Neural cell (in vitro differentiated cells): ENCODE measurements at regions not wholly inside any gene's neighbourhood (a gene's known extent, or its start where the extent isn't known, plus 50 kb on each side); places are given as distances from the start of the nearest gene placed in this dataset.

ENCODE experiments used
- H2AFZ ChIP-seq: fragments of 200-600, 300-800 bp; sonication (generic), shearing (Covaris generic); 2 replicates; pipeline ENCODE4 v1.6.0; 2014; ENCODE audit warnings: low read depth, mild to moderate bottlenecking, antibody characterized with exemption, low read length, moderate library complexity
- H3F3A ChIP-seq: fragments of 200-600 bp; shearing (Covaris generic); 2 replicates; pipeline ENCODE4 v1.6.1; 2016; ENCODE audit warnings: mild to moderate bottlenecking, moderate library complexity, mixed read lengths, antibody characterized with exemption, low read length; ENCODE audit not compliant: insufficient read depth, poor library complexity, severe bottlenecking
- H3K27ac ChIP-seq: fragments of 200-600, 300-800 bp; sonication (generic), shearing (Covaris generic); 2 replicates; pipeline ENCODE4 v1.5.1; 2014; ENCODE audit warnings: mild to moderate bottlenecking, low read length, moderate library complexity
- H3K27me3 ChIP-seq: fragments of 300-800, 200-600 bp; sonication (generic), shearing (Covaris generic); 2 replicates; pipeline ENCODE4 v1.6.0; 2014; ENCODE audit warnings: mild to moderate bottlenecking, low read depth, low read length, moderate library complexity; ENCODE audit not compliant: insufficient read depth
- H3K36me3 ChIP-seq: fragments of 300-800, 200-600 bp; sonication (generic), shearing (Covaris generic); 2 replicates; pipeline ENCODE4 v1.5.1; 2014; ENCODE audit warnings: mild to moderate bottlenecking, antibody characterized with exemption, low read length, moderate library complexity; ENCODE audit not compliant: insufficient read depth
- H3K4me2 ChIP-seq: fragments of 300-800, 200-600 bp; sonication (generic), shearing (Covaris generic); 2 replicates; pipeline ENCODE4 v1.6.0; 2014; ENCODE audit warnings: mild to moderate bottlenecking, low read length
- H3K4me3 ChIP-seq: fragments of 300-800, 200-600 bp; sonication (generic), shearing (Covaris generic); 2 replicates; pipeline ENCODE4 v1.5.1; 2014; ENCODE audit warnings: mild to moderate bottlenecking, low read length, moderate library complexity
- H3K79me2 ChIP-seq: fragments of 200-600 bp; shearing (Covaris generic); replicated peaks from 2 replicates; pipeline ENCODE4 v1.6.0; 2014; ENCODE audit warnings: mild to moderate bottlenecking, low read length, moderate library complexity; ENCODE audit not compliant: insufficient read depth
- H3K9ac ChIP-seq: fragments of 300-800, 200-600 bp; sonication (generic), shearing (Covaris generic); 2 replicates; pipeline ENCODE4 v1.6.1; 2016; ENCODE audit warnings: mild to moderate bottlenecking, low read length, mixed read lengths
- H3K9me2 ChIP-seq: fragments of 200-600 bp; shearing (Covaris generic); 2 replicates; pipeline ENCODE4 v1.6.1; 2016; ENCODE audit warnings: mild to moderate bottlenecking, low read length, mixed read lengths; ENCODE audit not compliant: insufficient read depth
- H3K9me3 ChIP-seq: fragments of 200-600, 300-800 bp; sonication (generic), shearing (Covaris generic); 2 replicates; pipeline ENCODE4 v1.6.1; 2016; ENCODE audit warnings: mild to moderate bottlenecking, mixed run types, low read length, moderate library complexity, mixed read lengths
- H4K20me1 ChIP-seq: fragments of 200-600 bp; shearing (Covaris generic); 2 replicates; pipeline ENCODE4 v1.6.1; 2016; ENCODE audit warnings: mild to moderate bottlenecking, mixed run types; ENCODE audit not compliant: insufficient read depth
- EP300 ChIP-seq: fragments of 450-650 bp; conservative IDR thresholded peaks from 2 replicates; pipeline ENCODE4 v1.6.1; 2014; ENCODE audit warnings: antibody characterized with exemption, mild to moderate bottlenecking, moderate library complexity; ENCODE audit not compliant: poor library complexity, severe bottlenecking
- EZH2 ChIP-seq: fragments of 200-600, 300-800 bp; shearing (Covaris generic), sonication (generic); IDR thresholded peaks from 2 replicates; pipeline ENCODE4 v1.6.1; 2014; ENCODE audit warnings: antibody characterized with exemption, low read length, borderline replicate concordance, mild to moderate bottlenecking; ENCODE audit not compliant: insufficient read depth, poor library complexity, severe bottlenecking
- MXI1 ChIP-seq: fragments of 450-650 bp; conservative IDR thresholded peaks from 2 replicates; pipeline ENCODE4 v1.6.1; 2014; ENCODE audit warnings: antibody characterized with exemption, mild to moderate bottlenecking; ENCODE audit not compliant: poor library complexity, severe bottlenecking
- POLR2AphosphoS5 ChIP-seq: IDR thresholded peaks from 2 replicates; pipeline ENCODE4 v1.6.1; 2012
- RAD21 ChIP-seq: fragments of 450-650 bp; conservative IDR thresholded peaks from 2 replicates; pipeline ENCODE4 v1.6.1; 2014; ENCODE audit warnings: antibody characterized with exemption, mild to moderate bottlenecking, moderate library complexity
- SMC3 ChIP-seq: fragments of 450-650 bp; conservative IDR thresholded peaks from 2 replicates; pipeline ENCODE4 v1.6.1; 2014; ENCODE audit warnings: antibody characterized with exemption, mild to moderate bottlenecking, moderate library complexity; ENCODE audit not compliant: poor library complexity
- TAF1 ChIP-seq: IDR thresholded peaks from 2 replicates; pipeline ENCODE4 v1.6.1; 2012; ENCODE audit warnings: low read depth
- TF ChIP-seq, protein P1 (sequence below): fragments of 450-650 bp; IDR thresholded peaks from 2 replicates; pipeline ENCODE4 v1.5.1; 2014; ENCODE audit warnings: antibody characterized with exemption, mild to moderate bottlenecking, moderate library complexity; ENCODE audit not compliant: poor library complexity, severe bottlenecking
- TF ChIP-seq, protein P2 (sequence below): IDR thresholded peaks from 2 replicates; pipeline ENCODE4 v1.6.1; 2012; ENCODE audit warnings: borderline replicate concordance

DNA sequence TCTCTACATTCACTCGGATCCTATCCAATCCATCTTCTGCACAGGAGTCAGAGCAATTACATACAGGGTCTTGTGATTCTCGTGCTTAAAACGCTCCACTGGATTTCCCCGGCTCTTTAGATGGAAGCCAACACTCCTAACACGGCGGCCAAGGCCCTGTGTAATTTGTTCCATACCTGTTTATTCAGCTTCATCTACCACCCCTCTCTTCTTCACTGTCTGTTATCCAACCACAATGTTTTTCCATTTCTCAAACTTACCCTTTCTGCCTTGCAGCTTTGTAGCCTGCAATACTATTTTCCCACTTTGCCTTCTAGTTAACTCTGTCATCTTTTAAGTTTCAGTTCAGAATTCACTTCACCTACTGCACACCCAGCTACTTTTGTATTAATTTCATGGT is 249.6 kb upstream of the USP25 start:
- Histone ChIP-seq H3K79me2 (no peaks in the 10 kb centered on the region), H3K4me2 (no peak overlapping the region), H3K27me3 (no peaks in the 10 kb centered on the region), H3K9me2 (no peaks in the 10 kb centered on the region), H3K36me3 (no peaks in the 10 kb centered on the region), H2AFZ (no peak overlapping the region), H4K20me1 (no peaks in the 10 kb centered on the region), H3K27ac (no peak overlapping the region), H3K9me3 (no peaks in the 10 kb centered on the region), H3K9ac (no peak overlapping the region), H3F3A (no peaks in the 10 kb centered on the region), H3K4me3 (no peak overlapping the region)
- TF ChIP-seq POLR2AphosphoS5 = no peak
- no peak for TF ChIP-seq SMC3
- no peak for TF ChIP-seq RAD21
- TF ChIP-seq MXI1 = no peak
- TF ChIP-seq EZH2 = no peak
- no peak for TF ChIP-seq TAF1
- TF ChIP-seq, protein P1, sequence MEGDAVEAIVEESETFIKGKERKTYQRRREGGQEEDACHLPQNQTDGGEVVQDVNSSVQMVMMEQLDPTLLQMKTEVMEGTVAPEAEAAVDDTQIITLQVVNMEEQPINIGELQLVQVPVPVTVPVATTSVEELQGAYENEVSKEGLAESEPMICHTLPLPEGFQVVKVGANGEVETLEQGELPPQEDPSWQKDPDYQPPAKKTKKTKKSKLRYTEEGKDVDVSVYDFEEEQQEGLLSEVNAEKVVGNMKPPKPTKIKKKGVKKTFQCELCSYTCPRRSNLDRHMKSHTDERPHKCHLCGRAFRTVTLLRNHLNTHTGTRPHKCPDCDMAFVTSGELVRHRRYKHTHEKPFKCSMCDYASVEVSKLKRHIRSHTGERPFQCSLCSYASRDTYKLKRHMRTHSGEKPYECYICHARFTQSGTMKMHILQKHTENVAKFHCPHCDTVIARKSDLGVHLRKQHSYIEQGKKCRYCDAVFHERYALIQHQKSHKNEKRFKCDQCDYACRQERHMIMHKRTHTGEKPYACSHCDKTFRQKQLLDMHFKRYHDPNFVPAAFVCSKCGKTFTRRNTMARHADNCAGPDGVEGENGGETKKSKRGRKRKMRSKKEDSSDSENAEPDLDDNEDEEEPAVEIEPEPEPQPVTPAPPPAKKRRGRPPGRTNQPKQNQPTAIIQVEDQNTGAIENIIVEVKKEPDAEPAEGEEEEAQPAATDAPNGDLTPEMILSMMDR = no peak
- TF ChIP-seq, protein P2, sequence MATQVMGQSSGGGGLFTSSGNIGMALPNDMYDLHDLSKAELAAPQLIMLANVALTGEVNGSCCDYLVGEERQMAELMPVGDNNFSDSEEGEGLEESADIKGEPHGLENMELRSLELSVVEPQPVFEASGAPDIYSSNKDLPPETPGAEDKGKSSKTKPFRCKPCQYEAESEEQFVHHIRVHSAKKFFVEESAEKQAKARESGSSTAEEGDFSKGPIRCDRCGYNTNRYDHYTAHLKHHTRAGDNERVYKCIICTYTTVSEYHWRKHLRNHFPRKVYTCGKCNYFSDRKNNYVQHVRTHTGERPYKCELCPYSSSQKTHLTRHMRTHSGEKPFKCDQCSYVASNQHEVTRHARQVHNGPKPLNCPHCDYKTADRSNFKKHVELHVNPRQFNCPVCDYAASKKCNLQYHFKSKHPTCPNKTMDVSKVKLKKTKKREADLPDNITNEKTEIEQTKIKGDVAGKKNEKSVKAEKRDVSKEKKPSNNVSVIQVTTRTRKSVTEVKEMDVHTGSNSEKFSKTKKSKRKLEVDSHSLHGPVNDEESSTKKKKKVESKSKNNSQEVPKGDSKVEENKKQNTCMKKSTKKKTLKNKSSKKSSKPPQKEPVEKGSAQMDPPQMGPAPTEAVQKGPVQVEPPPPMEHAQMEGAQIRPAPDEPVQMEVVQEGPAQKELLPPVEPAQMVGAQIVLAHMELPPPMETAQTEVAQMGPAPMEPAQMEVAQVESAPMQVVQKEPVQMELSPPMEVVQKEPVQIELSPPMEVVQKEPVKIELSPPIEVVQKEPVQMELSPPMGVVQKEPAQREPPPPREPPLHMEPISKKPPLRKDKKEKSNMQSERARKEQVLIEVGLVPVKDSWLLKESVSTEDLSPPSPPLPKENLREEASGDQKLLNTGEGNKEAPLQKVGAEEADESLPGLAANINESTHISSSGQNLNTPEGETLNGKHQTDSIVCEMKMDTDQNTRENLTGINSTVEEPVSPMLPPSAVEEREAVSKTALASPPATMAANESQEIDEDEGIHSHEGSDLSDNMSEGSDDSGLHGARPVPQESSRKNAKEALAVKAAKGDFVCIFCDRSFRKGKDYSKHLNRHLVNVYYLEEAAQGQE = no peak
- TF ChIP-seq EP300 = no peak

DNA sequence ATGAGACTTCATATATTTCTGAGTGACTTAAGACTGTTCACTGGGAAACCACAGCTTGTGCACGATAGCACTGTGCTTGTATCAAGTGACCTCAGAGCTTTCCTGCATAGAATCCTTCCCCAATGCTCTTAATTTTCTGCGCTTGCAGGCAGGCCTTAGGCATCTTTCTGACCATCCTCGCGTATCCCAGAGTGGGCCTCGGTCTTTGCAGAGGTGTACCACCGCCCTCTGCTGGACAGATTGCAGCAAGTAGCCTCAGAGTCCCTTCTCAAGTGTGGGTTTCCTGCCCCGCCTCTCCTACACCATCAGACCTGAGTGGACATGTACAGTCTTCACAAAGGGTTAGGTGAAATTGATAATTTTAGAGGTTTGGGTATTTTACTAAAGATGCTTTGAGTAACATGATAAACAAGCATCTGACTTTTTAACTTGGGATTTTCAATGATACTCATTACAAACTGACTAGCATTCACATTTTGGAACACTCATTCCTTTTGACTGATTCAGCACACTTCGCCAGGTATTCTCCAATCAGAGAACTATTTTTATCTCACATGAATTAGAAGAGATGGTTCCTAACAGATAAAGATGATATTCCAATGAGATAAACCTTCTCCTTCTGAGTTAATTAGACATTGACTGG is 246.5 kb upstream of the USP25 start:
- no peaks in the 10 kb centered on the region for H3K9me3 ChIP-seq
- no peaks in the 10 kb centered on the region for H3K9me2 ChIP-seq
- H3K27ac ChIP-seq = no peak overlapping the region
- no peaks in the 10 kb centered on the region for H3F3A ChIP-seq
- H3K27me3 ChIP-seq = no peaks in the 10 kb centered on the region
- no peaks in the 10 kb centered on the region for H3K79me2 ChIP-seq
- H4K20me1 ChIP-seq = no peaks in the 10 kb centered on the region
- no peak overlapping the region for H3K9ac ChIP-seq
- H3K36me3 ChIP-seq = no peaks in the 10 kb centered on the region
- no peak overlapping the region for H2AFZ ChIP-seq
- no peak overlapping the region for H3K4me3 ChIP-seq
- H3K4me2 ChIP-seq = no peak overlapping the region
- TF ChIP-seq EZH2 (no peak), POLR2AphosphoS5 (no peak), SMC3 (peak; percentile 97), MXI1 (no peak), TAF1 (no peak), RAD21 (peak; percentile 97)
- TF ChIP-seq, protein P1 = peak; percentile 92
